Brain pericyte (primary cell): ENCODE measurements at regions not wholly inside any gene's neighbourhood (a gene's known extent, or its start where the extent isn't known, plus 50 kb on each side); places are given as distances from the start of the nearest gene placed in this dataset.
"Not testable (repeated sequence)": the region's sequence is repeated elsewhere in the genome, so short reads cannot be mapped to it uniquely, and the experiment has no call there.

Experiments
- DNase-seq: peaks from one replicate; pipeline ENCODE4 v3.0.0-alpha.2; 2012; ENCODE audit warnings: low read depth, low spot score

DNA sequence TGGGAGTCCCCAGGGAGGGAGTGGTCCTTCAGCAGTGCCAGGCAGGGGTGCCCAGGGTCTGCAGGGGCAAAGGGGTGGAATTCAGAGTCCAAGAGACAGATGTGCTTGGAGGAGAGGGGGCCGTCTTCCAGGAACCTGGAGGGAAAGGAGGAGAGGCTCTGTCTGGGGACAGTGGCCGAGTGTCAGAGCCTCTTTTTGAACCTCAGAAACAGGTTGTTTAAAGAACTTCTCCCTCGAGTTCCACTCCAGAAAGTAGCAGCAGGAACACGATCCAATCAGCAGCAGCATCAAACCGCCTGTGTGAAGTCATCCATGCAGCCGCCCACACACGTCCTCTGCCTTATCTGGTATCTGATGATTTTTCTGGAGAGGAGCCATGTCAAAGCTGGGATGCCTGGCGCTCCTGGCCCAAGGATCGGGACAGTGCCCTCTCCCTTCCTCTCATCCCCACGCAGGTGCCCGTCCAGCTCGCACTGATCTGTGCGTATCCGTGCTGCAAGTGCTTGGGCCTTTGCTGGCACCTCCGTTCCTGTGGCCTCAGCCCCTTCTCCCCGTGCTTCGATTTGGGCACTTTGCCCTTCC, 205.1 kb downstream of the NDUFA10 start:
- DNase-seq: no peak

DNA sequence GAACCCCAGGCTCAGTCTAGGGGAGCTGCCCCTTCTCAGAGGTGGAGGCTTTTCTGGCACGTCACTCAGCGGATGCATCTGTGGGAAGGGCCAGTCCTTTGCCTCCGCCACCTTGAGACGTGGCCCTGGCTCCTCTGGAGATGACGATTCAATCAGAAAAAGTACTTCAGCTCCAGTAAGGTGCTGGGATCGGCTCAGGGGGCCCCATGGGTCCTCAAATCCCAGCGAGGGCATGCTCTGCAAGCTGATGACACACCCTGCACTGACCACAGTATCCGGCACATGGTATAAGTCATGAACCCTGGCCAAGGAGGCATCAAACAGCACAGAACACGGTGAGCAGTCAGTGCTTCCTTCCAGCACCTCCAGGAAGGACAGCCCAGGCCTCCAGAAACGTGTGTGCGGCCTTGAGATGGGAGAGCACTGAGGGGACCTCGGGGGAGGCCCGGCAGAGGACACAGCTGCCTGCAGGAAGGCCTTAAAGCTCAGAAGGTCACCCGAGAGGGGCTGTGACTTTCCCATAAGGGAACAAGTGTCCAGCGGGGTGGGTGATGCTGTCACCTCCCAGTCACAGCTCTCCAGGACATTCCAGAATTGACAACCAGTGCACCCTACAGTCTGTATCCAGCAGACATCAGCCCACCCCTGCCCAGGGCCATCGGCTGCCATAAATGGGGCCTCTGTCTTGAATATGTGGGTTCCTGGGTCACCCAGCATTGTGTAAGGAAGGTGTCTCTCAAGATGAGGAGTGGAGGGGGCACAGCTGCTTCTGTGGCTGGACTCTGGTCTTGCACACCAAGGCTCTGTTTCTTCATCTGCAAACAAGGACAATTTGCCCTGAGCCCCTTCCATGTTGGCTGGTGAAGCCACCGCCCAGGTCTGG, 205.8 kb downstream of the NDUFA10 start:
- DNase-seq: no peak

DNA sequence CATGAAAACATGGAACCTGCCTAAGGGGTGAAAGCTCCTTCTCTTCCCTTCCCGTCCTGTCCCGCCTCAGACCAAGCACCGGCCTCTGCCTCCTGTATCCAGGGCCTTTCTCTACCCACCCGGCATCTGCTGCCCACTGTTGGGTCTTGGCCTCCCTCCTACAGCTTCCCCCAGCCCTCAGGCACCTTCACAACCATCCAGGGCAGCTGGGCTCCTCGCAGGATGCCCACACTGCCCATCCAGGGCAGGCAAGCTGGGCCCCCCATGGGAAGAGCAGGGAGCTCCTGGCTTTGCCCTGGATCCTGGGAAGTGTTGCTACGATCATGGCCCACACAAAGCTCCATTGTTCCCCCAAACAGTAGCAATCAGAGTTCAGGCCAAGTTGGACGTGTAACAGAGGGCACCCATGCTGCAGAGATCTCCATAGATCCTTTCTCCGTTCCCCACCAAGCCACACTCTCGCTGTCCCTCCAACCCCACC, 206.6 kb downstream of the NDUFA10 start:
- DNase-seq: no peak

DNA sequence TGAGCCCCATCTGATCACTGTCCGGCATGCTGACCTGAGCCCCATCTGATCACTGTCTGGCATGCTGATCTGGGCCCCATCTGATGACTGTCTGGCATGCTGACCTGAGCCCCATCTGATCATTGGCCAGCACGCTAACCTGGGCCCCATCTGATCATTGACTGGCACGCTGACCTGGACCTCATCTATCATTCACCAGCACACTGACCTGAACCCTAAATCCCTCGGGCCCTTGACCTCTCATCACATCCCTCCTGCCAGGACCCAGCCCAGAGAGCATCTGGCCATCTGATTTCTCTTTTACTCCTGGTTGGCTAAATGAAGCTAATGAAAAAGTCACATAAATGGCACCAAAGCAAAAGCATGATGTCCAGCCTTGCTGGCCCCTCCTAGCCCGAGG, 207.1 kb downstream of the NDUFA10 start:
- no peak for DNase-seq

DNA sequence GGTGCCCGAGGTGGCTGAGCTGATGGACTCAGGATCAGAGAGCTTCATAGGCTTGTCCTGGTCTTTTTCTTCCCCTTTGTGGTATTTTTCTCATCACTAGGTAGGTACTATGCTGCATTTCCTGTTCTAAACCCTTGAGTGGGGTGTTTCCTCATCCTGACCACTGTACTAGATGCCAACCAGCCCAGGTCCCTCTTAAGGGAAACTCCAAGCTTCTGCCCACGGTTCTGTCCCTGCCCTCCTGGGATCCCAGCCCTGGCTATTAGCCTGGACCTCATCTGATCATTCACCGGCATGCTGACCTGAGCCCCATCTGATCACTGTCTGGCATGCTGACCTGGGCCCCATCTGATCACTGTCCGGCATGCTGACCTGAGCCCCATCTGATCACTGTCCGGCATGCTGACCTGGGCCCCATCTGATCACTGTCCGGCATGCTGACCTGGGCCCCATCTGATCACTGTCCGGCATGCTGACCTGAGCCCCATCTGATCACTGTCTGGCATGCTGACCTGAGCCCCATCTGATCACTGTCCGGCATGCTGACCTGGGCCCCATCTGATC, 207.6 kb downstream of the NDUFA10 start:
- not testable (repeated sequence) for DNase-seq

DNA sequence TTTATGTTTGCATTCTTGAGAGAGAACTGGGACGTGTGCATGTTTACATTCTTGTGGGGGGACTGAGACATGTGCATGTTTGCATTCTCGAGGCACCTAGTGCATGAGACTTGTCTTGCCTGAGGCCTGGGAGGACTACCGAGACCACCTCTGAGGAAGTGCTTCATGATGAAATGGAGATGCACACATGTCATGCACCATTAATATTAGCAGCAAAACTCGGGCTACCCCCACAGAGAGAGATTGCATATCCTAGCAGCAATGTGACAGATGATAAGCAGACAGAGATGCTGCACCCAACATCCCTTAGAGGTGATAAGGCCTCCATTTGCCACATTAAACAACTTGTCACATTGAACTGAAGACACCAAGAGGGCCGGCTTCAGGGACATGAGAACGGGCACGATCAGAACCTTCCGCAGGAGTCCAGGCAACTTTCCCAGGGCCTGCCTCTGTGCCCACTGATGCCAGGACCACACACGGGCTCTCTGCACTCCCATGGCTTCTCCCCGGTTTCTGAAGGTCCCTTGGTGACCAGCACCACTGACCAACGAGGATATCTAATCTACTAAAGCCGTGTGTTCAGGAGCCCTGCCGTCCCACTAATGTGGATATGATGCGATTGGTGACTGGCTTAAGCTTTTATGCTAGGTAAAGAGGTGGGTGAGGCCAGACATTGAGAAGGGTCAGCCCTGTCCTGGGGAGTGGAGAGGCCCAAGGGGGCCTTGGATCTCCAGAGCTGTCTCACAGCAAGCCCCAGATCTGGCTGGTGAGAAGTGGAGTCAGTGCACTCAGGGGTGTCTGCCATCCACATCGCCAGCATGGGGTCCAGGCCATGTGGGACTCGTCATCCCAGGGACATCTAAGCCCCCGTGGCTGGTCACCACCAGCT, 208.3 kb downstream of the NDUFA10 start:
- DNase-seq: no peak

DNA sequence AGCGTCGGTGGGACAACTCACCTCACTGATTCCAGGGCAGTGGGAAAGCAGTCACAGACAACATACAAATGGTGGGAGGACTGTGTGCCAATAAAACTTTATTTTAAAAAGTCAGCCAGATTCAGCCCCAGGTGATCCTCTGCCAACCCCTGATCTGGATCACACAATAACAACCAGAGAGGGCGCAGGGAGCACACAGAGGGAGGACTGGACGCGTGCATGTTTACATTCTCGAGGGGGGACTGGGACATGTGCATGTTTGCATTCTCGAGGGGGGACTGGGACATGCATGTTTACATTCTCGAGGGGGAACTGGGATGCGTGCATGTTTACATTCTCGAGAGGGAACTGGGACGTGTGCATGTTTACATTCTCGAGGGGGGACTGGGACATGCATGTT, 209.5 kb downstream of the NDUFA10 start:
- no peak for DNase-seq

DNA sequence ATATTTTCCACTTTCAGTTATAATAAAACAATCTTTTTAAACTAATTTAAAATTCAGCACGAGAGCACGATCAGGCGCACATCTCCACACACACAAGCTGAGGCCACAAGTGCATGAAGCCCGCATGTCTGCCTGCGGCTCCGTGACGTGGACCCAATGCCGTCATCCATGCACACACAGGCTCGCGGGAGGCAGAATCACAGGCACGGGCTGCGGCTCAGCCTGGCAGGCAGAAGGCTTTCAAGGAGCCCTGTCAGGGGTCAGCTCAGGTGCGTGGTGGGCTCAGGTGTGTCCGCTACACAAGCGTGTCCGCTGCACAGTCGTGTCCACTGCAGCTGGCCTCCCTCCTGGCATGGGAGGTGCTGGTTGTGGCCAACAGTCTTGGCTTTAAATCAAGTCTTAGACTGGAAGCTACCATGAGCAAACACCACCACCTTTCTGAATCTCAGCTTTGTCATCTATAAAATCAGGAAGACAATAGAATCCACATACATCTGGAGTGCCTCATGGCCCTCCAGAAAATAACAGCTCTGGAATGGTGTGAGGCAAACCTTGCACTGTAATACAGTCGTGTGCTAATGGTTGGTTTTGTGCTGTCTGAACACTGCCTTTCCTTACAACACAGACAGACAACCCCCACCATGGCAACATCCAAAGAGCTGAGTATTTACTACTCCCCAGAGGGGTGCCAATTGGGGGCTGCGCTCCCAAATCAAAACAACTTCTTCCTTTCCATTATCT, 210.1 kb downstream of the NDUFA10 start:
- no peak for DNase-seq

DNA sequence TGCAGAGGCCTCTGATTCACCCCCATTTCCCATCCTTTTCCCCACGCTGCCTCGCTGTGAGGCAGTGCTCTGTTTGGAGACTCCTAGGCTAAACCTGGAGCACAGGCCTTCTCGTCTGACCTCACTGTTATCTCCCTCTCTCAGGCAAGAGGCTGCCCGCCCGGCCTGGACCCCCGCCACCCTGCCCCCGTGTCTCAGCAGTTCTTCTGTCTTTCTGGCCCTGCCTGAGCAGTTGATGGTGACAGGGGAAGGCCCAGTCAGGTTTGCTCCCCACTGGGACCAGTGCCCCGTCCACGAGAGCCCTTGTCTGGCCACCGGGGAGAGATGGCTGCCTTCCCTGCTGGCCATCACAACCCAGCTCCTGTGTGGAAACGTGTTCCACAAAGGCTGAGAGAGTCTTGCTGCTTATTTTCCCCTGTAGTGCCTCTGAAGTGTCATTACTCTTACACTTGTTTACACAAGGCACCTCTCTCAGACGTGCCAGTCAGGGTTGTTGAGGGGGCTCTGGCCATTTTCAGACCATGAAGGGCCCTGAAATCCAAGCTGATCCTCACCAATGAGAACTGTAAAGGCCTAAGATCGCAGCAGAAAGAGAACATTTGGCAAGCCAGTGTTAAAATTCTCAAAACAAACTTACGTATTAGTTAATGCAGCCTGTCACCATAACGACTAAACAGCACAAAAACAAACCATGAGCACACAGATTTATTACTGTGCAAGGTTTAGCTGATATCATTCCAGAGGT, 210.9 kb downstream of the NDUFA10 start:
- DNase-seq: no peak

DNA sequence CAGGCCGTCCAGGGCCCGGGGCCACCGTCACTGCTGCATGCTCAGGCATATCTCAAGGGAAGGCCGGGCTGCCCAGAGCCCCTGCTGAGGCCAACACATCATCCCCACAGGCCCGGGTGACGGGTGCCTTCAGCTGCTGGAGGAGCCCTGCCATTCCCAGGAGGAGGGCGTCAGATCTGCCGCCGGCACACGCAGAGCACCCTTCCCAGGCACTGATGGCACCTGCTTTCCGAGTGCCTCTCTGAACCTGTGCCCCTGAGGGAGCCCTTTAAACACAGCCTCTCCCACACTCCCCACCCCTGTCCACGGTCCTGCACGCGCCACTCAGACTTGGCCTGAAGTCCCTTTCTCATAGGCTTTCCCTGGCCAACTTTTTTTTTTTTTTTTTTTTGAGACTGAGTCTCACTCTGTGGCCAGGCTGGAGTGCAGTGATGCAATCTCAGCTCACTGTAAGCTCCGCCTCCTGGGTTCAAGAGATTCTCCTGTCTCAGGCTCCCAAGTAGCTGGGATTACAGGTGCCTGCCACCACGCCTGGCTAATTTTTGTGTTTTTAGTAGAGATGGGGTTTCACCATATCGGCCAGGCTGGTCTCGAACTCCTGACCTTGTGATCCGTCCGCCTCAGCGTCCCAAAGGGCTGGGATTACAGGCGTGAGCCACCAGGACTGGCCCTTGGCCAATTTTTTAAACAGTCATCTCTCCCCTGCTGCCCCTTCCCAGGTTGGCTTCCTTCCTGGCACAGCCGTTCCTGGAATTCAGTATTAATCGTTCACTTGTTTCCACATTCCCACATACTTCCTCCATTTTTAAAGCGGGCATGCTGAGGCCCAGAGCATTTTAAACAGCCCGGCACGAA, 211.7 kb downstream of the NDUFA10 start:
- no peak for DNase-seq

DNA sequence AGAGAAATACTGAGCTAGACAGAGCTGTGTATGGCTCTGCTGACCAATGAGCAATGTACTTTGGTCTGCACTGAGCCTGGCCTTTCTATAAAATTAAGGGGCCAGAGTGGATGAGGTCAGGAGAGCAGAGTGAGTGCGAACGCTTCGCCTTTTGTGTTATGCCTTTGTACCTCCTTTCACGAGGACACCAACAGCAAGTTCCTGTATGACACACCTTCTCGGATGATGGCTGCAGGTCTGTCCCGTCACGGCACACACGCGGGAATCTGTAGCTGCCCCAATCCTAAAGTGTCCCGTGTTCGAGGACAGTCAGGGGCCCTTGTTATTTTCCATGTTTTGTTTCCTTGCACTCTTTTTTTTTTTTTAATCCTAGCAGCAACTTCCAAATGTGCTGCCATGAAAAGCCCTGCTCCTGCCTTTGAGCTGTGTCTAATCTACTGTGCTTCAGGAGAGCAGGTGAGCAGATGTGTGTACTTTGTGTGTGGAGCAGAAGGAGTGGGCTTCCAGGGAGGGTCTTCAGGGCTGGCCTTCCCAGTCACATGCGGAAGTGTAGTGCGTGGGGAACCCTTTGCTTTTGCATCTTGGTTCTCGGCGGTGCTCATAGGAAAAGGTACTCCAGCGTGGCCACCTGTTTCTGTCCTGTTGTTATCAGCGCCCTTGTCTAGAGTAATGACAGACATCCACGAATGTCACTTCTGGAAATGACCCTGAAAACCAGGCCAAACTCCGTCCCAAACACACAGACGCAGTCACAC, 213.2 kb downstream of the NDUFA10 start:
- DNase-seq: no peak

DNA sequence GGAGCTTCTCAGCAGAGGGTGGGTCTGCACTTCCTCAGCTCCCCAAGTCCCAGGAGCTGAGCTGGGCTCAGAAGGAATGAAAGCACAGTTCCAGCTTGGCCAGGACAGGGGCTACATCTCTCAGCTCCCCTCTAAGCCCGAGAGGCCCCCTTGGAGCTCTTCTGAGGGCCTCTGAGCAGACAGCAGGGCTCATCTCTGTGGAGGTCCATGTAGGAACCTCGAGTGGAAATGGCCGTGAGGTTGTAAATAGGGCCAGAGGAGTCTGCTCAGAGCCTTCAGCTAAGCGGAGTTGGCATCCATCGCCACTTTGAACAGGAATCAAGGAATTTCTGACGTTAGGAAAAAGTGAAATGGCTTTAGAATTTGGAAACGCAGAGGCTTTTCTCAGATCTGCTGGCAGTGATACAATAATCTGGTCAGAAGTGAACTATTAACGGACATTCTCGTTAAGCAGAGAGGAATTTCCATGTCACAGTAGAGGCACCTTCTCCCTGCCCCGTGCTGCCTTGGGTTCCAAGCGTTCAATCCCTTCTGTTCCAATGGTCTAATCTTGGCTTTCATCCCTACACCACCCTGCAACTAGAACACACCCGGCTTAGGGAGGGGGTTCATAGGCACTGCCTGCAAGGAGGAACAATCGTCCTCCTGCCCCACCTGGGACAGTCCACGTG, 213.9 kb downstream of the NDUFA10 start:
- DNase-seq: no peak

DNA sequence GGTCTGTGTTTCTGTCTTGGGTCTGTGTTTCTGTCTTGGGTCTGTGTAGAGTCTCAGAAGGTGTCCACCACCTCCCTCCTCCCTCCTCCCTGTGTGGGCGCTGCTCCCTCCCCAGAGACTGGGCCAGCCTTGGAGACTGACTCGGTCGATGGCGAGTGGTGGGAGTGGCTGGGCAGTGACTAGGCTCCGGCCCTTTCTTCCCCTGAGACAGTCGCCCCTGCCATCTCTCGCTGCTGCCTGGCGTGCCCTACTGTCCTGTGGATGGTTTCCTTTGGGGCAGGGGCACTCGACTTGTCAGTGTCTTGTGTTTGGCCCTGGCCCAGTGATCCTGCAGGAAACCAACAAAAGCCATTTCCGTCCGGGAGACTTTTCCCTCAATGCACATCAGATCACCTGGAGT, 215.8 kb downstream of the NDUFA10 start:
- DNase-seq: no peak

DNA sequence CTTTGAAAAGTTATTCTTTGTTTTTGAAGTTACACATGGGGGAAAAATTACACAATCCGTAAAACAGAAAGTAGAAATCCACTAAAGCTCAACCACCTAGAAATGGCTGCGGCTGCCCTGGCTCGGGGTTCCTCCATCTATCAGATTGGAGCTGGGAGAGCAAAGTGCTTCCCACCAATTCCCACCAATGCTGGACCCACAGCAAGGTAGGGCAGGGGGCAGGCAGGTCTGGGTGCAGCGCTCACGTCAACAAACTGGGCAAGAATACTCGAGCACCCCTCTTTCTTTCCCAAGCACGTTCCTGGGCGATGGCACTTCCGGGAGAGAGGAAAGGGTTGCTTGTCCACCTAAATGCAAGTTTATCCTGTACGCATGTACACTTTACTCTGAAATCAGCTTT, 217.6 kb downstream of the NDUFA10 start:
- no peak for DNase-seq

DNA sequence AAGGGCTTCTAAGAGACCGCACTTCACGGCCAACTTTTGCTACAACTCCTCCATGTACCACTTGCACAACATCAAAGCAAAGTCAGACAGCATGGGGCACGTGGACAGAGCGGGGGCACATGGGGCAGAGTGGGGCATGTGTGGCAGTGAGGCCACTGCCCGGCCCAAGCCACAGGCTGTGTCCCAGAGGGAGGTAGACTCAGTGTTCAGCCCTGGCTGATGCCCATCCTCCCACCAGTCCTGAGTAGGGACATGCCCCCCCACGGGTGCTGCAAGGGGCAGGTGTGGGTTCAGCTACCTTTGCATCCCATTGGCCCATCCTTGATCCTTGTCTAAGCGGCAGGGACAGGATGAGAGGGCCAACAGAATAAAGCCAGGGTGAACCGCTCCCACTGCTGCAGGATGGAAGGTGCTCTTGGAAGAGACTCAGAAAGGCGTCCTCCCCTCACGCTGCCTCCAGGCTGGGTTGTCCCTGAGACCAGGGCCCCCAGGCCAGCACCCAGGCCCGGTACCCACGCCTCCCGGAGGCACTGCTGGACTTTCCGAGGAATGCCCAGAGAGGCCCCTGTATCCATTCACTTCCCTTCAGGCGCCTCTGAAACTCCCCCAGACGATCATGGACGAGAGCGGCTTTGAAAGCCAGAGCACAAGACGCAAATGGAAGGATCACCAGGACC, 218.2 kb downstream of the NDUFA10 start:
- no peak for DNase-seq

DNA sequence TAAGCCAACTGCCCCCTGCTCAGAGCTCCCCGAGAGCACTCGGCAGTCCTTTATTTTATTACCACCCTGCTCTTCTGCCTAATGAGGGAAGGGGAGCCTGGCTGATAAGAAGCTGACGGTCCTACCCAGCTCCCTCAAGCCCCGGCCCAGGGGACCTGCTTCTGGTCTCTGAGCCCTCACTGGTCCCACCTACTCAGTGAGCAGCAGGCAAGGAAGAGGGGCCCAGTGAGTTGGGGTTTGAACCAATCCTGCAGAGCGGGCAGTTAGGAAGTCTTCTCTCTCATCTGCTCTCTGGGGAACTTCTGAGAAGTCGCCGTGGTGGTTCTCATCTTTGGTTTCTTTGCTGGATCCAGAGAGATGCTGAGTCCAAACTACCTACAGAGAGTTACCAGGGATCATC, 218.9 kb downstream of the NDUFA10 start:
- DNase-seq: no peak

DNA sequence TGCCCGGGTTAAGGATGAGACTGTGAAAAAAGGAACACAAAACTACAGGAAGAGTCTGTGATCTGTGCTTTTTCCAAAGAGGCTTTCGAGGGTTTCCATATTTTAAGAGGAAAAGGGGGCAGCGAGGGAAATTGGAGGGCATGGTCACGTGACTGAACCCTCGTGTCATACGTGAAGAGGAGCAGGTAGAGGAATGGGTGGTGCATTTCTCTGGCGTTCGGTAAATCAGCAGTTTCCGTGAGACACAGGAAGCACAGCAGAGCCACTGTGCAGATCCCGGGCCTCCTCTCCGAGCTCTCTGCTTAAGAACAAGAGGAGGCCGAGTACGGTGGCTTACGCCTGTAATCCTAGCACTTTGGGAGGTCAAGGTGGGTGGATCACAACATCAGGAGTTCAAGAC, 219.7 kb downstream of the NDUFA10 start:
- DNase-seq: no peak

DNA sequence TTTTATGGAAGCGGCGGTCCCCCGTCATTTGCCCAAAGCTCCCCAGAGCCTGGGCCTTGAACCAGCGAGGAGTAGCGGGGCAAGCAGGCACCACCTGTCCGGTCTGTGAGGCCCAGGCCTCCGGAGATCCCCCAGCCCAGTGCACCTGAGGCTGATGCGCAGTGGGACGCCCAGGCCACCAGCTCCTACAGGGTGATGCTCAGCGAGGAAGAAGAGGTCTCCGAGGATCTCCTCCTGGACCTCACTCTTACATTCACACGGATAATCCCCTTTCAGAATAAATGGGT, 220.2 kb downstream of the NDUFA10 start:
- no peak for DNase-seq
